MG63 (cell line): ENCODE measurements at regions not wholly inside any gene's neighbourhood (a gene's known extent, or its start where the extent isn't known, plus 50 kb on each side); places are given as distances from the start of the nearest gene placed in this dataset.
"Not testable (repeated sequence)": the region's sequence is repeated elsewhere in the genome, so short reads cannot be mapped to it uniquely, and the experiment has no call there.

Experiments
- DNase-seq: peaks from one replicate; pipeline ENCODE4 v3.0.0-alpha.2; 2020
- H3K27me3 ChIP-seq: fragments of 250-450 bp; sonication (Bioruptor Pico); 2 replicates; pipeline ENCODE4 v1.5.1; 2020; ENCODE audit warnings: mild to moderate bottlenecking, moderate library complexity
- H3K36me3 ChIP-seq: fragments of 250-450 bp; sonication (Bioruptor Pico); 2 replicates; pipeline ENCODE4 v1.5.1; 2020; ENCODE audit warnings: mild to moderate bottlenecking, moderate library complexity
- H3K4me3 ChIP-seq: fragments of 250-450 bp; sonication (Bioruptor Pico); 2 replicates; pipeline ENCODE4 v1.5.1; 2020; ENCODE audit warnings: mild to moderate bottlenecking, moderate library complexity
- H3K9me3 ChIP-seq: fragments of 250-450 bp; sonication (Bioruptor Pico); 2 replicates; pipeline ENCODE4 v1.5.1; 2020; ENCODE audit warnings: mild to moderate bottlenecking, moderate library complexity

- DNase-seq: no peak
- peaks cover 7% of the 10 kb centered on the region; the same call in 1 of the 2 replicates for H3K9me3 ChIP-seq
- H3K36me3 ChIP-seq: no peaks in the 10 kb centered on the region
These were observed 69.5 kb upstream of the OSMR start for GRCh38 chr5:38776149-38776896.

GRCh38 chr5:38777111-38777510 is 68.7 kb upstream of the OSMR start:
- DNase-seq: no peak
- H3K9me3 ChIP-seq: peaks cover 7% of the 10 kb centered on the region; the same call in 1 of the 2 replicates
- H3K27me3 ChIP-seq: no peaks in the 10 kb centered on the region
- no peaks in the 10 kb centered on the region for H3K36me3 ChIP-seq
- no peak overlapping the region for H3K4me3 ChIP-seq

More at GRCh38 chr5:38776149-38776896, 69.5 kb upstream of the OSMR start:
- no peak overlapping the region for H3K4me3 ChIP-seq
- H3K27me3 ChIP-seq: no peaks in the 10 kb centered on the region

- Histone ChIP-seq H3K4me3 (no peak overlapping the region), H3K9me3 (peaks cover 7% of the 10 kb centered on the region; the same call in 1 of the 2 replicates), H3K36me3 (no peaks in the 10 kb centered on the region), H3K27me3 (no peaks in the 10 kb centered on the region)
- peak; percentile 28 for DNase-seq
These were observed 65.5 kb upstream of the OSMR start for GRCh38 chr5:38780316-38780715.

- Histone ChIP-seq H3K9me3 (peaks cover 7% of the 10 kb centered on the region; the same call in 1 of the 2 replicates), H3K36me3 (no peaks in the 10 kb centered on the region), H3K27me3 (no peaks in the 10 kb centered on the region), H3K4me3 (no peak overlapping the region)
- DNase-seq: peak; percentile 66
These were observed 64.9 kb upstream of the OSMR start for GRCh38 chr5:38780945-38781344.

GRCh38 chr5:38782180-38782835 is 63.5 kb upstream of the OSMR start:
- no peaks in the 10 kb centered on the region for H3K27me3 ChIP-seq
- peaks cover 4% of the 10 kb centered on the region; the same call in 1 of the 2 replicates for H3K9me3 ChIP-seq
- no peaks in the 10 kb centered on the region for H3K36me3 ChIP-seq
- DNase-seq: no peak
- H3K4me3 ChIP-seq: no peak overlapping the region

- no peaks in the 10 kb centered on the region for H3K36me3 ChIP-seq
- H3K27me3 ChIP-seq: no peaks in the 10 kb centered on the region
- peak; percentile 61 for DNase-seq
- H3K9me3 ChIP-seq: peaks cover 4% of the 10 kb centered on the region; the same call in 1 of the 2 replicates
- no peak overlapping the region for H3K4me3 ChIP-seq
These were observed 62.7 kb upstream of the OSMR start for GRCh38 chr5:38783011-38783561.

- Histone ChIP-seq H3K9me3 (0 out of 2 replicates have a peak, but pooled peaks cover 4% of the 10 kb centered on the region), H3K36me3 (no peaks in the 10 kb centered on the region), H3K4me3 (no peak overlapping the region), H3K27me3 (no peaks in the 10 kb centered on the region)
- no peak for DNase-seq
These were observed 56.7 kb upstream of the OSMR start for GRCh38 chr5:38789134-38789533.

GRCh38 chr5:38789777-38790176 is 56.0 kb upstream of the OSMR start:
- 0 out of 2 replicates have a peak, but pooled peaks cover 4% of the 10 kb centered on the region for H3K9me3 ChIP-seq
- no peak overlapping the region for H3K4me3 ChIP-seq
- no peaks in the 10 kb centered on the region for H3K27me3 ChIP-seq
- no peaks in the 10 kb centered on the region for H3K36me3 ChIP-seq
- no peak for DNase-seq

- DNase-seq: no peak
- Histone ChIP-seq H3K9me3 (0 out of 2 replicates have a peak, but pooled peaks cover 4% of the 10 kb centered on the region), H3K36me3 (no peaks in the 10 kb centered on the region), H3K27me3 (no peaks in the 10 kb centered on the region), H3K4me3 (no peak overlapping the region)
These were observed 55.5 kb upstream of the OSMR start for GRCh38 chr5:38790268-38790667.

- no peaks in the 10 kb centered on the region for H3K36me3 ChIP-seq
- H3K9me3 ChIP-seq: 0 out of 2 replicates have a peak, but pooled peaks cover 4% of the 10 kb centered on the region
- DNase-seq: no peak
- no peak overlapping the region for H3K4me3 ChIP-seq
- no peaks in the 10 kb centered on the region for H3K27me3 ChIP-seq
These were observed 54.9 kb upstream of the OSMR start for GRCh38 chr5:38790891-38791290.

GRCh38 chr5:38793099-38793498 is 52.7 kb upstream of the OSMR start:
- Histone ChIP-seq H3K9me3 (no peaks in the 10 kb centered on the region), H3K27me3 (no peaks in the 10 kb centered on the region), H3K36me3 (no peaks in the 10 kb centered on the region), H3K4me3 (no peak overlapping the region)
- DNase-seq: no peak

GRCh38 chr5:38794037-38794436 is 51.8 kb upstream of the OSMR start:
- H3K4me3 ChIP-seq, DNase-seq, H3K27me3 ChIP-seq, H3K9me3 ChIP-seq, H3K36me3 ChIP-seq: not testable (repeated sequence)

- Histone ChIP-seq H3K9me3 (no peaks in the 10 kb centered on the region), H3K27me3 (no peaks in the 10 kb centered on the region), H3K4me3 (no peak overlapping the region), H3K36me3 (no peaks in the 10 kb centered on the region)
- DNase-seq: no peak
These were observed 50.8 kb upstream of the OSMR start for GRCh38 chr5:38794986-38795385.

- no peaks in the 10 kb centered on the region for H3K9me3 ChIP-seq
- peak; percentile 61 for DNase-seq
- H3K4me3 ChIP-seq: no peak overlapping the region
- H3K36me3 ChIP-seq: no peaks in the 10 kb centered on the region
- H3K27me3 ChIP-seq: no peaks in the 10 kb centered on the region
These were observed 49.6 kb upstream of the OSMR start for GRCh38 chr5:38795986-38796741.
